ENCODE measurements at regions not wholly inside any gene's neighbourhood (a gene's known extent, or its start where the extent isn't known, plus 50 kb on each side); places are given as distances from the start of the nearest gene placed in this dataset.

- H3K27ac ChIP-seq (ENCODE audit: insufficient read depth, low read depth, low read length) = no peak overlapping the region
- H3K27me3 ChIP-seq (ENCODE audit: control insufficient read depth in 2 of 2, insufficient read depth in 2 of 2, low read length in 2 of 2) = no peaks in the 10 kb centered on the region
- H3K79me2 ChIP-seq (ENCODE audit: control insufficient read depth, insufficient read depth, low read length) = no peaks in the 10 kb centered on the region
- H3K4me1 ChIP-seq (ENCODE audit: control insufficient read depth, extremely low read depth, insufficient read depth, low read length) = no peaks in the 10 kb centered on the region
- TF ChIP-seq POLR2A (IDR thresholded peaks at IDR 0.05; ENCODE audit: low read depth, low read length) (no peak), GATA2 (IDR thresholded peaks at IDR 0.05; ENCODE audit: insufficient read depth, insufficient read length, low read depth, low read length) (no peak), MAX (IDR thresholded peaks at IDR 0.05; ENCODE audit: insufficient read depth, insufficient read length) (no peak), FOS (IDR thresholded peaks at IDR 0.05; ENCODE audit: borderline replicate concordance, insufficient read depth, low read length) (no peak), POLR2AphosphoS5 (IDR thresholded peaks at IDR 0.05; ENCODE audit: insufficient read depth, low read depth, low read length) (no peak), JUN (IDR thresholded peaks at IDR 0.05; ENCODE audit: borderline replicate concordance, insufficient read depth, insufficient read length, low read depth) (no peak), CTCF (IDR thresholded peaks at IDR 0.05; ENCODE audit: extremely low read depth in 1 of 2, insufficient read depth in 1 of 2, low read depth in 1 of 2, low read length in 2 of 2) (no peak), MYC (IDR thresholded peaks at IDR 0.05; ENCODE audit: low read depth, low read length) (no peak), EZH2 (IDR thresholded peaks at IDR 0.05; ENCODE audit: borderline replicate concordance, low read depth, low read length, severe bottlenecking) (no peak)
- DNase-seq (ENCODE audit: low read depth, low spot score) (no peak), FAIRE-seq (no peak)
- H3K4me3 ChIP-seq (replicated peaks in 1 of 3; ENCODE audit: insufficient read depth in 1 of 3, low read depth in 1 of 3, low read length in 3 of 3) = no peak overlapping the region
- BruUV-seq (replicated peaks) = no TSS peak
- no peak overlapping the region for H2AFZ ChIP-seq (ENCODE audit: low read depth, low read length)
- no peaks in the 10 kb centered on the region for H4K20me1 ChIP-seq (replicated peaks; ENCODE audit: control insufficient read depth, extremely low read depth, insufficient read depth, low read length)
- no peaks in the 10 kb centered on the region for H3K36me3 ChIP-seq (ENCODE audit: control insufficient read depth in 2 of 2, extremely low read depth in 1 of 2, insufficient read depth in 2 of 2, low read length in 2 of 2)
- ChIA-PET POLR2A (no interaction called here), CTCF (no interaction called here)
- no peaks in the 10 kb centered on the region for H3K9me3 ChIP-seq (replicated peaks; ENCODE audit: control insufficient read depth, insufficient read depth, low read length)
- dilution Hi-C loops (cut with MboI; ENCODE audit: extremely low pct_ligation_motif_present, low sequenced_read_pairs) (no loop called here), intact Hi-C loops (cut with micrococcal nuclease) (no loop called here)
- no peaks in the 10 kb centered on the region for H3K9me1 ChIP-seq (replicated peaks; ENCODE audit: control insufficient read depth, extremely low read depth, insufficient read depth, low read length)
- no peak overlapping the region for H3K9ac ChIP-seq (replicated peaks; ENCODE audit: extremely low read depth, insufficient read depth, low read length)
- no peak overlapping the region for H3K4me2 ChIP-seq (ENCODE audit: insufficient read depth, low read length)
Measured at GRCh38 chr9:73468716-73469115, 317.1 kb downstream of the ANXA1 start.

Measured in endothelial cell of umbilical vein (primary cell).